Adrenal gland (tissue), 9 donors: ENCODE measurements at regions not wholly inside any gene's neighbourhood (a gene's known extent, or its start where the extent isn't known, plus 50 kb on each side); places are given as distances from the start of the nearest gene placed in this dataset.

Experiments
- DNase-seq, 7 donors: peaks; one replicate each; pipeline ENCODE4 v3.0.0-alpha.2; 2019 to 2020
- H3K27ac ChIP-seq, 5 donors: fragments of 200-600 bp; sonication (generic) in 4 of 5; 1 replicate in 3 of 5; 2 replicates in 2 of 5; pipeline versions ENCODE4 v1.5.1 to v1.8.0; 2016 to 2020; ENCODE audit warnings: mild to moderate bottlenecking in 1 of 5
- H3K27me3 ChIP-seq: fragments of 200-600 bp; 2 replicates; pipeline ENCODE4 v1.8.0; 2021
- H3K36me3 ChIP-seq, 2 donors: fragments of 200-600 bp; replicated peaks in 1 of 2; 1 replicate in 1 of 2; 2 replicates in 1 of 2; pipeline versions ENCODE4 v1.5.1 to v1.8.0; 2018 to 2022
- H3K4me1 ChIP-seq, 2 donors: fragments of 200-600 bp; replicated peaks in 1 of 2; 1 replicate in 1 of 2; 2 replicates in 1 of 2; pipeline versions ENCODE4 v1.5.1 to v1.8.0; 2018 to 2021
- H3K4me3 ChIP-seq, 4 donors: fragments of 200-600 bp; sonication (generic) in 3 of 4; one replicate each; pipeline ENCODE4 v1.5.1; 2016 to 2018
- H3K9me3 ChIP-seq, 3 donors: fragments of 200-600 bp; sonication (generic) in 1 of 3; replicated peaks in 1 of 3; 1 replicate in 2 of 3; 2 replicates in 1 of 3; pipeline versions ENCODE4 v1.5.1 to v1.8.0; 2016 to 2021
- POLR2A ChIP-seq, 2 donors: fragments of 450-650 bp; IDR thresholded peaks; one replicate each; pipeline ENCODE4 v1.6.1; 2017; ENCODE audit warnings: antibody characterized with exemption in 2 of 2, mild to moderate bottlenecking in 2 of 2, moderate library complexity in 1 of 2
- WGBS, 4 donors: extraction: QIAGEN DNeasy Blood & Tissue Kit in 2 of 4; methylation state at CpG; one replicate each; pipeline versions ENCODE4 v1.1.5 to v1.1.7; 2013 to 2017; 5-methylcytosine and 5-hydroxymethylcytosine counted together
- intact Hi-C, 2 donors: fragments of 100-400 bp; cut with DNase I; formaldehyde crosslinking; loops; one replicate each; pipeline versions ENCODE4 v1.14.1 to v1.15.0; 2022 to 2023
- TF ChIP-seq, protein P1 (sequence below), 6 experiments: fragments of 450-650 bp in 4 of 6; fragments of 200-600 bp in 2 of 6; sonication (generic) in 1 of 6; IDR thresholded peaks; 1 replicate in 5 of 6; 2 replicates in 1 of 6; pipeline versions ENCODE4 v1.5.1 to v1.8.0; 2016 to 2021; ENCODE audit warnings: antibody characterized with exemption in 6 of 6, mild to moderate bottlenecking in 2 of 6, moderate library complexity in 1 of 6
- donor health status: healthy with polysubstance abuse.
- donor health status: Bipolar disorder and iron deficiency.
- donor health status: DM: yes; HTN: yes; CAD: no.
- donor health status: DM: no; HTN: no; CAD: no.
- donor health status: DM: no; HTN: no; CAD: no.

DNA sequence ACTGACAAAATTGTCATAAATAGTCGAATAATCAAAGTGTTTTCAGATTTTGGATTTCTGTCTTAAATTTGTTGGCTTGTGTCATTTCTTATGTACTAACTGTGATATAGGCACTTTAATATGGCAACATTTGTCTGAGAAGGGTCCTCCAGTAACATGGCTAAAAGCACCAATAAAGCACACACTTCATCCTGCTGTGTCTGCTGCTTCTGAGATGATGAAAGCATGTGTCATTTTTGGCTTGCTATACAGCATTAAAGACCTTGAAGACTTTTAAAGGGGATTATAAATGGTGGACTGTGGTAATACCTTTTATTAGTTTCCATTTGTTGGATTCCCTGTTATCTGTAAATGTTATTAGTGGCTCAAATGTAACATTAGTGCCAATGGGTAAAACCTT lies 551.8 kb upstream of the GRID2 start:
- no peaks in the 10 kb centered on the region for H3K4me1 ChIP-seq
- no peak overlapping the region for H3K4me3 ChIP-seq
- no peaks in the 10 kb centered on the region for H3K9me3 ChIP-seq
- no peaks in the 10 kb centered on the region for H3K27me3 ChIP-seq
- intact Hi-C loops = no loop called here
- WGBS, 4 donors = 80 to 93% (median 87%) methylated on average over 1 of the region's 1 CpG
- no peak overlapping the region for H3K27ac ChIP-seq
- DNase-seq = no peak
- TF ChIP-seq, protein P1, sequence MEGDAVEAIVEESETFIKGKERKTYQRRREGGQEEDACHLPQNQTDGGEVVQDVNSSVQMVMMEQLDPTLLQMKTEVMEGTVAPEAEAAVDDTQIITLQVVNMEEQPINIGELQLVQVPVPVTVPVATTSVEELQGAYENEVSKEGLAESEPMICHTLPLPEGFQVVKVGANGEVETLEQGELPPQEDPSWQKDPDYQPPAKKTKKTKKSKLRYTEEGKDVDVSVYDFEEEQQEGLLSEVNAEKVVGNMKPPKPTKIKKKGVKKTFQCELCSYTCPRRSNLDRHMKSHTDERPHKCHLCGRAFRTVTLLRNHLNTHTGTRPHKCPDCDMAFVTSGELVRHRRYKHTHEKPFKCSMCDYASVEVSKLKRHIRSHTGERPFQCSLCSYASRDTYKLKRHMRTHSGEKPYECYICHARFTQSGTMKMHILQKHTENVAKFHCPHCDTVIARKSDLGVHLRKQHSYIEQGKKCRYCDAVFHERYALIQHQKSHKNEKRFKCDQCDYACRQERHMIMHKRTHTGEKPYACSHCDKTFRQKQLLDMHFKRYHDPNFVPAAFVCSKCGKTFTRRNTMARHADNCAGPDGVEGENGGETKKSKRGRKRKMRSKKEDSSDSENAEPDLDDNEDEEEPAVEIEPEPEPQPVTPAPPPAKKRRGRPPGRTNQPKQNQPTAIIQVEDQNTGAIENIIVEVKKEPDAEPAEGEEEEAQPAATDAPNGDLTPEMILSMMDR (IDR thresholded peaks at IDR 0.05) = no peak
- no peak for TF ChIP-seq POLR2A (IDR thresholded peaks at IDR 0.05)
- no peaks in the 10 kb centered on the region for H3K36me3 ChIP-seq

DNA sequence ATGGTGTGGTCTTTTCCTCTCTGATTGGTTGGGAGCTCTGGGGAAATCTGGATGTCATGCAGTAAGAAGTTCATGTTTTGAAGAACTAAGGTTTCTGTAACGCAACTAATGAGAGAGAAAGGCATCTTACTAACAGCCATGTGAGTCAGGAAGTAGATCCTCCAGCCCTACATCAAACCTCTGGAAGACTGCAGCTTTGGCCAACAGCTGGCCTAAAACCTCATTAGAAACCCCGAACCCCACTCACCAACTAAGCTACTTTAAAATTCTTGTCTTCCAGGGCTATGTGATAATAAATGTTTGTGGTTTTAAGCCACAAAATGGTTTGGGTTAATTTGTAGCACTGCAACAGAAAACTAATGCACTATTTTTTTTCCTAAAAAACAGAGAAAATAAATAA lies 549.0 kb upstream of the GRID2 start:
- no peak for TF ChIP-seq POLR2A (IDR thresholded peaks at IDR 0.05)
- TF ChIP-seq, protein P1 (IDR thresholded peaks at IDR 0.05) = no peak
- H3K4me1 ChIP-seq = no peaks in the 10 kb centered on the region
- H3K27ac ChIP-seq = no peak overlapping the region
- no peak for DNase-seq
- 80 to 85% (median 83%) methylated on average over 2 of the region's 2 CpGs for WGBS, 4 donors
- intact Hi-C loops = no loop called here
- H3K9me3 ChIP-seq = no peaks in the 10 kb centered on the region
- no peaks in the 10 kb centered on the region for H3K27me3 ChIP-seq
- H3K36me3 ChIP-seq = no peaks in the 10 kb centered on the region
- H3K4me3 ChIP-seq = no peak overlapping the region

DNA sequence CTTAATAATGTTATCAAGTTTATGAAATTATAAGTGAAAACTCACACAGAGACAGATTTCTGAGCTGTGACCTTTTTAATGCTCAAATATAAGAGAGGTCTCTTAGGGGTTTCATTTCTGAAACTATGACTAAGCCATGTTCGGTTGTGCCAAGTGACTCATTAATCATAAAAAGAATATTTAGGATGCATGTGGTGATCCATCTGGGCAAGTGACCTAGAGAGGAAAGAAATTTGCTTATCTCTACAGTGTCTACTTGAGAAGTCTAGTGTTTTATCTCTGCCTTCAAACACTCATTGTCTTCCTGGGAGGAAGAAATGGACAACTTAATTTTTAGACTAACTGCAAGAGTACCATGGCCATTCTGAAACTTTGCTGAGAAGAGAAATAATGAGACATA lies 545.3 kb upstream of the GRID2 start:
- TF ChIP-seq POLR2A (IDR thresholded peaks at IDR 0.05) = no peak
- TF ChIP-seq, protein P1 (IDR thresholded peaks at IDR 0.05) = no peak
- no peaks in the 10 kb centered on the region for H3K27me3 ChIP-seq
- no peaks in the 10 kb centered on the region for H3K9me3 ChIP-seq
- intact Hi-C loops = no loop called here
- WGBS, 4 donors = 8 to 19% (median 12%) methylated on average over 1 of the region's 1 CpG
- H3K36me3 ChIP-seq = no peaks in the 10 kb centered on the region
- H3K4me3 ChIP-seq = no peak overlapping the region
- H3K4me1 ChIP-seq = no peaks in the 10 kb centered on the region
- H3K27ac ChIP-seq = no peak overlapping the region
- no peak for DNase-seq

DNA sequence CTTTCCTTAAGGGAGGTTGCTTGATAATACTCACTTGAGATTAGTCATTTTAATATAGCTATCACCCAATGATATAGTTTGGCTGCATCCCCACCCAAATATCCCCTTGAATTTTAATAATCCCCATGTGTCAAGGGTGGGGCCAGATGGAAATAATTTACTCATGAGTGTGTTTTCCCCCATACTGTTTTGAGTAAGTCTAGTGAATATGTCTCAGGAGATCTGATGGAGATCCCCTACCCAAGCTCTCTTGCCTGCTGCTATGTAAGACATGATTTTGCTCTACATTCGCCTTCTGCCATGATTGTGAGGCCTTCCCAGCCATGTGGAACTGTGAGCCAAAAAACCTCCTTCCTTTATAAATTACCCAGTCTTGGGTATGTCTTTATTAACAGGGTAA lies 539.7 kb upstream of the GRID2 start:
- DNase-seq = no peak
- H3K27ac ChIP-seq = no peak overlapping the region
- intact Hi-C loops = no loop called here
- H3K4me1 ChIP-seq = no peaks in the 10 kb centered on the region
- H3K36me3 ChIP-seq = no peaks in the 10 kb centered on the region
- no peak overlapping the region for H3K4me3 ChIP-seq
- H3K27me3 ChIP-seq = no peaks in the 10 kb centered on the region
- TF ChIP-seq, protein P1 (IDR thresholded peaks at IDR 0.05) = no peak
- no peak for TF ChIP-seq POLR2A (IDR thresholded peaks at IDR 0.05)
- 60 to 83% (median 74%) methylated on average over 1 of the region's 1 CpG for WGBS, 4 donors
- H3K9me3 ChIP-seq = no peaks in the 10 kb centered on the region
